MM.1S (cell line): ENCODE measurements at regions not wholly inside any gene's neighbourhood (a gene's known extent, or its start where the extent isn't known, plus 50 kb on each side); places are given as distances from the start of the nearest gene placed in this dataset.
A peak's percentile ranks its signal among the peaks of the same experiment; 100 is the strongest.

Experiments
- DNase-seq: peaks from one replicate; pipeline ENCODE4 v3.0.0-alpha.2; 2015
- H2AFZ ChIP-seq: fragments of 300-600 bp; sonication (generic); 2 replicates; pipeline ENCODE4 v1.6.0; 2016; ENCODE audit warnings: antibody characterized with exemption, low read length
- H3F3A ChIP-seq: fragments of 300-600 bp; sonication (generic); 2 replicates; pipeline ENCODE4 v1.6.1; 2016; ENCODE audit warnings: mild to moderate bottlenecking, antibody characterized with exemption, low read length, moderate library complexity, mixed read lengths; ENCODE audit not compliant: insufficient read depth
- H3K27ac ChIP-seq: fragments of 300-600 bp; sonication (generic); 2 replicates; pipeline ENCODE4 v1.5.1; 2016; ENCODE audit warnings: mild to moderate bottlenecking, low read length
- H3K27me3 ChIP-seq: fragments of 300-600 bp; sonication (generic); replicated peaks from 2 replicates; pipeline ENCODE4 v1.6.0; 2016; ENCODE audit warnings: low read length; ENCODE audit not compliant: insufficient read depth
- H3K36me3 ChIP-seq: fragments of 300-600 bp; sonication (generic); replicated peaks from 2 replicates; pipeline ENCODE4 v1.6.1; 2016; ENCODE audit warnings: mild to moderate bottlenecking, low read length, mixed read lengths; ENCODE audit not compliant: insufficient read depth
- H3K4me1 ChIP-seq: fragments of 300-600 bp; sonication (generic); 2 replicates; pipeline ENCODE4 v1.6.1; 2016; ENCODE audit warnings: low read length, mixed read lengths
- H3K4me2 ChIP-seq: fragments of 300-600 bp; sonication (generic); 2 replicates; pipeline ENCODE4 v1.6.0; 2016; ENCODE audit warnings: low read depth, low read length
- H3K4me3 ChIP-seq: fragments of 300-600 bp; sonication (generic); 2 replicates; pipeline ENCODE4 v1.5.1; 2016; ENCODE audit warnings: low read length, mixed read lengths
- H3K79me2 ChIP-seq: fragments of 300-600 bp; sonication (generic); 2 replicates; pipeline ENCODE4 v1.6.1; 2016; ENCODE audit warnings: mixed run types, low read length, mixed read lengths
- H3K9ac ChIP-seq: fragments of 300-600 bp; sonication (generic); 2 replicates; pipeline ENCODE4 v1.6.1; 2016; ENCODE audit warnings: low read length, mixed read lengths
- H3K9me2 ChIP-seq: fragments of 300-600 bp; sonication (generic); replicated peaks from 2 replicates; pipeline ENCODE4 v1.6.1; 2016; ENCODE audit warnings: mild to moderate bottlenecking, low read length, mixed read lengths; ENCODE audit not compliant: insufficient read depth
- H3K9me3 ChIP-seq: fragments of 300-600 bp; sonication (generic); replicated peaks from 2 replicates; pipeline ENCODE4 v1.6.1; 2016; ENCODE audit warnings: mild to moderate bottlenecking, low read length, mixed read lengths; ENCODE audit not compliant: insufficient read depth
- H4K20me1 ChIP-seq: fragments of 300-600 bp; sonication (generic); 2 replicates; pipeline ENCODE4 v1.6.1; 2016; ENCODE audit warnings: mild to moderate bottlenecking, low read length, moderate library complexity, mixed read lengths; ENCODE audit not compliant: insufficient read depth
- CTCF ChIP-seq: fragments of 300-600 bp; sonication (generic); IDR thresholded peaks from 2 replicates; pipeline ENCODE4 v1.5.1; 2016; ENCODE audit warnings: antibody characterized with exemption, low read length, mixed read lengths
- EZH2 ChIP-seq: fragments of 300-600 bp; sonication (generic); optimal IDR thresholded peaks from 2 replicates; pipeline ENCODE3; 2017; ENCODE audit warnings: low read depth, mild to moderate bottlenecking, antibody characterized with exemption, low read length, mixed read lengths
- EZH2phosphoT487 ChIP-seq: fragments of 300-600 bp; sonication (generic); IDR thresholded peaks from 2 replicates; pipeline ENCODE4 v1.6.1; 2018; ENCODE audit warnings: antibody characterized with exemption, low read length

DNA sequence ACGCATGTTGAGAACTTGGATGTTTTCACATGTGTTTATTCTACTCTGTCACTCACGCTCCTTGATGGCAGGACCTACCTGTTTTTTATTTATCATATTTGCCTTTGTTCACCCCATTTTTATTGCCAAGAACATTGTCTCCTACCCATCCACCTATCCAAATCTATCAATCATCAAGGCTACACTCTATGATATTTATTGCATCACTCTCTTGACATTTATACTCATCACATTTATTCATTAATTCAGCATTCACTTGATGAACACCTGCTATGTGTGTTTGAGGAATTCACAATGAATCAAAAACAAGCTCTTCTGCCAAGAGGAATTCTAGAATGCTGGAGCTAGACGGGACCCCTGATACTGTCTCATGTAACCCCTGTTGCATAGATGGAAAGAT is 94.5 kb upstream of the ZNF469 start:
- H3K9me3 ChIP-seq: no peaks in the 10 kb centered on the region
- TF ChIP-seq CTCF: no peak
- no peak for TF ChIP-seq EZH2
- TF ChIP-seq EZH2phosphoT487: no peak
- H3K79me2 ChIP-seq: no peaks in the 10 kb centered on the region

DNA sequence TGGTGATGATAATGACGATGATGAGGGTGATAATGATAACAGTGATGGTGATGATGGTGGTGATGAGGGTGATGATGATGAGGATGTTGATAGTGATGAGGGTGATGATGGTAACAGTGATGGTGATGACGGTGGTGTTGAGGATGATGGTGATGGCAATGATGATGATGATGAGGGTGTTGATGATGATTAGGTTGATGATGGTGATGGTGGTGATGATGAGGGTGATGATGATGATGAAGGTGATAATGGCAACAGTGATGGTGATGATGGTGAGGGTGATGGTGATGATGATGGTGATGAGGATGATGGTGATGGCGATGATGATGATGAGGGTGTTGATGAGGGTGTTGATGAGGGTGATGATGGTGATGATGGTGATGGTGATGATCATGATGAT is 93.8 kb upstream of the ZNF469 start:
- DNase-seq: no peak
- Histone ChIP-seq H3K27ac (no peak overlapping the region), H3K79me2 (no peaks in the 10 kb centered on the region), H3F3A (no peaks in the 10 kb centered on the region), H3K9ac (no peak overlapping the region), H3K36me3 (no peaks in the 10 kb centered on the region), H3K4me3 (no peak overlapping the region), H3K4me1 (peaks cover 9% of the 10 kb centered on the region; the same call in 1 of the 2 replicates), H4K20me1 (no peaks in the 10 kb centered on the region), H3K9me3 (no peaks in the 10 kb centered on the region), H3K27me3 (peaks cover 15% of the 10 kb centered on the region), H3K4me2 (no peak overlapping the region), H3K9me2 (no peaks in the 10 kb centered on the region), H2AFZ (no peak overlapping the region)
- TF ChIP-seq EZH2 (no peak), EZH2phosphoT487 (no peak), CTCF (no peak)

More for the DNA sequence above, 94.5 kb upstream of the ZNF469 start:
- H3K9ac ChIP-seq: no peak overlapping the region
- H3K36me3 ChIP-seq: no peaks in the 10 kb centered on the region
- no peak overlapping the region for H3K4me2 ChIP-seq
- H3K27me3 ChIP-seq: peaks cover 12% of the 10 kb centered on the region; the same call in 1 of the 2 replicates
- peaks cover 9% of the 10 kb centered on the region; the same call in 1 of the 2 replicates for H3K4me1 ChIP-seq
- H4K20me1 ChIP-seq: no peaks in the 10 kb centered on the region
- H3K4me3 ChIP-seq: no peak overlapping the region
- DNase-seq: no peak
- H2AFZ ChIP-seq: no peak overlapping the region
- no peaks in the 10 kb centered on the region for H3K9me2 ChIP-seq
- no peak overlapping the region for H3K27ac ChIP-seq
- H3F3A ChIP-seq: no peaks in the 10 kb centered on the region

- H3K9me2 ChIP-seq: no peaks in the 10 kb centered on the region
- H2AFZ ChIP-seq: no peak overlapping the region
- TF ChIP-seq EZH2phosphoT487: no peak
- TF ChIP-seq EZH2: no peak
- TF ChIP-seq CTCF: no peak
- H3K27me3 ChIP-seq: peaks cover 21% of the 10 kb centered on the region
- H3K9ac ChIP-seq: no peak overlapping the region
- H3K4me3 ChIP-seq: no peak overlapping the region
- H3F3A ChIP-seq: no peaks in the 10 kb centered on the region
- peak overlapping the region; percentile 15; the same call in 1 of the 2 replicates for H3K4me2 ChIP-seq
- DNase-seq: no peak
- no peaks in the 10 kb centered on the region for H3K9me3 ChIP-seq
- H3K4me1 ChIP-seq: peaks cover 9% of the 10 kb centered on the region; the same call in 1 of the 2 replicates
- H3K27ac ChIP-seq: no peak overlapping the region
- no peaks in the 10 kb centered on the region for H3K36me3 ChIP-seq
- no peaks in the 10 kb centered on the region for H4K20me1 ChIP-seq
- no peaks in the 10 kb centered on the region for H3K79me2 ChIP-seq
These were observed 93.2 kb upstream of the ZNF469 start for GRCh38 chr16:88289561-88289960.
